Trophoblast cell (in vitro differentiated cells and primary cell): ENCODE measurements at regions not wholly inside any gene's neighbourhood (a gene's known extent, or its start where the extent isn't known, plus 50 kb on each side); places are given as distances from the start of the nearest gene placed in this dataset.

ENCODE experiments used
- DNase-seq, 2 donors: peaks; one replicate each; pipeline ENCODE4 v3.0.0-alpha.2; 2016
- H2AFZ ChIP-seq: 2 replicates; pipeline ENCODE4 v1.6.1; 2013; ENCODE audit warnings: low read length, moderate library complexity, mild to moderate bottlenecking; ENCODE audit not compliant: insufficient read depth, poor library complexity
- H2AK5ac ChIP-seq: 2 replicates; pipeline ENCODE4 v1.6.1; 2013; ENCODE audit warnings: mild to moderate bottlenecking, low read length
- H2BK120ac ChIP-seq: 2 replicates; pipeline ENCODE4 v1.6.1; 2013; ENCODE audit warnings: low read length, mild to moderate bottlenecking, moderate library complexity; ENCODE audit not compliant: insufficient read depth, poor library complexity
- H2BK12ac ChIP-seq: 2 replicates; pipeline ENCODE4 v1.6.1; 2013; ENCODE audit warnings: mild to moderate bottlenecking, low read length, moderate library complexity
- H2BK5ac ChIP-seq: 2 replicates; pipeline ENCODE4 v1.6.1; 2013; ENCODE audit warnings: low read length, low read depth, moderate library complexity, mild to moderate bottlenecking; ENCODE audit not compliant: poor library complexity
- H3K14ac ChIP-seq: 2 replicates; pipeline ENCODE4 v1.6.1; 2013; ENCODE audit warnings: mild to moderate bottlenecking, low read length
- H3K18ac ChIP-seq: 2 replicates; pipeline ENCODE4 v1.6.1; 2013; ENCODE audit warnings: mild to moderate bottlenecking, low read length
- H3K23ac ChIP-seq: 2 replicates; pipeline ENCODE4 v1.6.1; 2013; ENCODE audit warnings: low read length
- H3K27ac ChIP-seq: 2 replicates; pipeline ENCODE4 v1.5.1; 2013; ENCODE audit warnings: low read depth, mild to moderate bottlenecking, inconsistent platforms, low read length, moderate library complexity
- H3K27me3 ChIP-seq: 2 replicates; pipeline ENCODE4 v1.6.1; 2013; ENCODE audit warnings: inconsistent platforms, mild to moderate bottlenecking, low read length, moderate library complexity; ENCODE audit not compliant: insufficient read depth
- H3K36me3 ChIP-seq, 2 experiments: 1 replicate in 1 of 2; 2 replicates in 1 of 2; pipeline ENCODE4 v1.6.1; 2013; ENCODE audit warnings: low read length in 2 of 2, mild to moderate bottlenecking in 2 of 2, moderate library complexity in 1 of 2; ENCODE audit not compliant: insufficient read depth in 2 of 2, control insufficient read depth in 1 of 2
- H3K4ac ChIP-seq: 2 replicates; pipeline ENCODE4 v1.6.1; 2013; ENCODE audit warnings: low read depth, mild to moderate bottlenecking, low read length, moderate library complexity
- H3K4me1 ChIP-seq, 2 experiments: 1 replicate in 1 of 2; 2 replicates in 1 of 2; pipeline ENCODE4 v1.6.1; 2013; ENCODE audit warnings: low read length in 2 of 2, mild to moderate bottlenecking in 2 of 2, moderate library complexity in 1 of 2; ENCODE audit not compliant: insufficient read depth in 2 of 2, control insufficient read depth in 1 of 2
- H3K4me2 ChIP-seq: 2 replicates; pipeline ENCODE4 v1.6.1; 2013; ENCODE audit warnings: inconsistent platforms, mild to moderate bottlenecking, low read length, moderate library complexity
- H3K4me3 ChIP-seq: 2 replicates; pipeline ENCODE4 v1.5.1; 2013; ENCODE audit warnings: mild to moderate bottlenecking, low read depth, low read length, inconsistent platforms
- H3K79me1 ChIP-seq: one replicate; pipeline ENCODE4 v1.6.1; 2013; ENCODE audit warnings: low read length
- H3K79me2 ChIP-seq: 2 replicates; pipeline ENCODE4 v1.6.1; 2013; ENCODE audit warnings: low read length, mild to moderate bottlenecking; ENCODE audit not compliant: control insufficient read depth, insufficient read depth, poor library complexity
- H3K9ac ChIP-seq: 2 replicates; pipeline ENCODE4 v1.6.1; 2013; ENCODE audit warnings: mild to moderate bottlenecking, low read length
- H3K9me3 ChIP-seq: 2 replicates; pipeline ENCODE4 v1.6.1; 2013; ENCODE audit warnings: low read depth, mild to moderate bottlenecking, control low read depth, inconsistent platforms, low read length; ENCODE audit not compliant: insufficient read depth
- H4K12ac ChIP-seq: 2 replicates; pipeline ENCODE4 v1.6.1; 2013; ENCODE audit warnings: low read depth, mild to moderate bottlenecking, low read length, moderate library complexity
- H4K8ac ChIP-seq: 2 replicates; pipeline ENCODE4 v1.6.1; 2013; ENCODE audit warnings: low read depth, mild to moderate bottlenecking, low read length, moderate library complexity
- H4K91ac ChIP-seq: one replicate; pipeline ENCODE4 v1.6.1; 2013; ENCODE audit warnings: low read depth, mild to moderate bottlenecking, low read length, moderate library complexity
- WGBS: extraction: QIAGEN DNeasy Blood & Tissue Kit; methylation state at CpG from one replicate; pipeline ENCODE4 v1.1.7; 2013; ENCODE audit warnings: missing lambda C conversion rate; ENCODE audit not compliant: insufficient read length, insufficient coverage; ENCODE audit errors: extremely low coverage; 5-methylcytosine and 5-hydroxymethylcytosine counted together

- no peaks in the 10 kb centered on the region for H3K36me3 ChIP-seq
- no peak overlapping the region for H2BK120ac ChIP-seq
- H3K14ac ChIP-seq = no peak overlapping the region
- no peak overlapping the region for H3K9ac ChIP-seq
- no peak for DNase-seq
- H3K27me3 ChIP-seq = no peaks in the 10 kb centered on the region
- H3K79me1 ChIP-seq = no peaks in the 10 kb centered on the region
- H2AK5ac ChIP-seq = no peak overlapping the region
- H3K4me2 ChIP-seq = no peak overlapping the region
- H2AFZ ChIP-seq = no peak overlapping the region
- no CpG with 5 or more reads among the region's 2 CpGs for WGBS
- no peak overlapping the region for H4K91ac ChIP-seq
- H3K4me3 ChIP-seq = no peak overlapping the region
- H3K79me2 ChIP-seq = no peaks in the 10 kb centered on the region
- no peak overlapping the region for H3K27ac ChIP-seq
- H2BK5ac ChIP-seq = no peak overlapping the region
- H3K4ac ChIP-seq = no peak overlapping the region
- H4K8ac ChIP-seq = no peak overlapping the region
- no peak overlapping the region for H2BK12ac ChIP-seq
- H3K4me1 ChIP-seq = no peaks in the 10 kb centered on the region
- no peaks in the 10 kb centered on the region for H3K9me3 ChIP-seq
- H3K23ac ChIP-seq = no peak overlapping the region
- H3K18ac ChIP-seq = no peak overlapping the region
- no peak overlapping the region for H4K12ac ChIP-seq
Measured at GRCh38 chr6:121967631-121968030, 431.8 kb upstream of the HSF2 start.

- DNase-seq = peak; percentile 80 to 93
- Histone ChIP-seq H3K9ac (no peak overlapping the region), H4K8ac (no peak overlapping the region), H4K91ac (no peak overlapping the region), H3K79me2 (no peaks in the 10 kb centered on the region), H2AFZ (no peak overlapping the region), H3K27me3 (no peaks in the 10 kb centered on the region), H4K12ac (no peak overlapping the region), H2BK120ac (no peak overlapping the region), H2BK12ac (no peak overlapping the region), H3K36me3 (no peaks in the 10 kb centered on the region), H2BK5ac (no peak overlapping the region), H3K4me2 (no peak overlapping the region), H3K9me3 (no peaks in the 10 kb centered on the region), H3K14ac (no peak overlapping the region), H3K27ac (no peak overlapping the region), H3K18ac (no peak overlapping the region), H3K4me3 (no peak overlapping the region), H3K79me1 (no peaks in the 10 kb centered on the region), H2AK5ac (no peak overlapping the region), H3K4me1 (no peaks in the 10 kb centered on the region), H3K4ac (no peak overlapping the region), H3K23ac (no peak overlapping the region)
Measured at GRCh38 chr6:121971931-121972335, 427.5 kb upstream of the HSF2 start.

- H3K4me1 ChIP-seq = no peaks in the 10 kb centered on the region
- no peak overlapping the region for H3K18ac ChIP-seq
- no peaks in the 10 kb centered on the region for H3K79me1 ChIP-seq
- H3K14ac ChIP-seq = no peak overlapping the region
- H4K91ac ChIP-seq = no peak overlapping the region
- H3K36me3 ChIP-seq = no peaks in the 10 kb centered on the region
- H4K12ac ChIP-seq = no peak overlapping the region
- H2AFZ ChIP-seq = no peak overlapping the region
- H2BK12ac ChIP-seq = no peak overlapping the region
- no peak overlapping the region for H2AK5ac ChIP-seq
- H3K4me2 ChIP-seq = no peak overlapping the region
- no peak overlapping the region for H3K9ac ChIP-seq
- H3K27ac ChIP-seq = no peak overlapping the region
- no peaks in the 10 kb centered on the region for H3K79me2 ChIP-seq
- H2BK5ac ChIP-seq = no peak overlapping the region
- no peak for DNase-seq
- no peaks in the 10 kb centered on the region for H3K27me3 ChIP-seq
- peaks cover 3% of the 10 kb centered on the region for H3K9me3 ChIP-seq
- H2BK120ac ChIP-seq = no peak overlapping the region
- H3K4me3 ChIP-seq = peak overlapping the region; percentile 35
- no peak overlapping the region for H3K4ac ChIP-seq
- H4K8ac ChIP-seq = no peak overlapping the region
- no peak overlapping the region for H3K23ac ChIP-seq
- WGBS = no CpG with 5 or more reads among the region's 3 CpGs
Measured at GRCh38 chr6:121984956-121985355, 414.5 kb upstream of the HSF2 start.

GRCh38 chr6:121993362-121993761 lies 406.1 kb upstream of the HSF2 start:
- no peaks in the 10 kb centered on the region for H3K4me1 ChIP-seq
- no peak overlapping the region for H3K4ac ChIP-seq
- no peak overlapping the region for H3K4me2 ChIP-seq
- no peak for DNase-seq
- H4K91ac ChIP-seq = no peak overlapping the region
- no peak overlapping the region for H3K23ac ChIP-seq
- no CpG with 5 or more reads among the region's 6 CpGs for WGBS
- no peak overlapping the region for H4K8ac ChIP-seq
- no peaks in the 10 kb centered on the region for H3K36me3 ChIP-seq
- H3K4me3 ChIP-seq = no peak overlapping the region
- no peak overlapping the region for H4K12ac ChIP-seq
- no peak overlapping the region for H3K14ac ChIP-seq
- H3K18ac ChIP-seq = no peak overlapping the region
- H3K9me3 ChIP-seq = peaks cover 2% of the 10 kb centered on the region
- no peak overlapping the region for H3K9ac ChIP-seq
- no peak overlapping the region for H2AFZ ChIP-seq
- no peaks in the 10 kb centered on the region for H3K79me2 ChIP-seq
- no peak overlapping the region for H2BK12ac ChIP-seq
- H3K79me1 ChIP-seq = no peaks in the 10 kb centered on the region
- H2AK5ac ChIP-seq = no peak overlapping the region
- no peak overlapping the region for H3K27ac ChIP-seq
- H2BK120ac ChIP-seq = no peak overlapping the region
- no peaks in the 10 kb centered on the region for H3K27me3 ChIP-seq
- no peak overlapping the region for H2BK5ac ChIP-seq
